Neuronal stem cell (in vitro differentiated cells): ENCODE measurements at regions not wholly inside any gene's neighbourhood (a gene's known extent, or its start where the extent isn't known, plus 50 kb on each side); places are given as distances from the start of the nearest gene placed in this dataset.

Source experiments
- DNase-seq: peaks from one replicate; pipeline ENCODE4 v3.0.0-alpha.2; 2013; ENCODE audit warnings: low spot score
- H2AFZ ChIP-seq: one replicate; pipeline ENCODE4 v1.6.1; 2013; ENCODE audit warnings: mild to moderate bottlenecking, low read length, inconsistent platforms
- H2AK5ac ChIP-seq: 2 replicates; pipeline ENCODE4 v1.6.1; 2013; ENCODE audit warnings: low read depth, mild to moderate bottlenecking, inconsistent platforms, low read length, moderate library complexity, mixed read lengths
- H2BK120ac ChIP-seq: 2 replicates; pipeline ENCODE4 v1.6.1; 2013; ENCODE audit warnings: low read depth, mild to moderate bottlenecking, inconsistent platforms, low read length, moderate library complexity, mixed read lengths
- H2BK12ac ChIP-seq: one replicate; pipeline ENCODE4 v1.6.1; 2013; ENCODE audit warnings: low read length, inconsistent platforms
- H2BK15ac ChIP-seq: 2 replicates; pipeline ENCODE4 v1.6.1; 2013; ENCODE audit warnings: mild to moderate bottlenecking, low read length, inconsistent platforms, mixed read lengths
- H2BK5ac ChIP-seq: one replicate; pipeline ENCODE4 v1.6.1; 2013; ENCODE audit warnings: inconsistent platforms, mild to moderate bottlenecking, low read length, moderate library complexity
- H3K14ac ChIP-seq: one replicate; pipeline ENCODE4 v1.6.1; 2013; ENCODE audit warnings: low read length, inconsistent platforms
- H3K18ac ChIP-seq: 2 replicates; pipeline ENCODE4 v1.6.1; 2013; ENCODE audit warnings: low read length, inconsistent platforms
- H3K23ac ChIP-seq: 2 replicates; pipeline ENCODE4 v1.6.1; 2013; ENCODE audit warnings: low read depth, mild to moderate bottlenecking, mixed read lengths, low read length, inconsistent platforms; ENCODE audit not compliant: poor library complexity
- H3K27ac ChIP-seq: replicated peaks from 3 replicates; pipeline ENCODE4 v1.5.1; 2013; ENCODE audit warnings: low read length, inconsistent platforms
- H3K27me3 ChIP-seq, 3 experiments: 2 replicates each; pipeline ENCODE4 v1.6.1; 2013; ENCODE audit warnings: low read length in 3 of 3, mild to moderate bottlenecking in 2 of 3, inconsistent platforms in 1 of 3, low read depth in 1 of 3, mixed read lengths in 1 of 3, moderate library complexity in 1 of 3; ENCODE audit not compliant: control insufficient read depth in 3 of 3, insufficient read depth in 3 of 3
- H3K36me3 ChIP-seq, 2 donors: replicated peaks in 1 of 2; 2 replicates each; pipeline ENCODE4 v1.6.1; 2013; ENCODE audit warnings: low read length in 2 of 2; ENCODE audit not compliant: control insufficient read depth in 2 of 2, insufficient read depth in 2 of 2
- H3K4ac ChIP-seq: 2 replicates; pipeline ENCODE4 v1.6.1; 2013; ENCODE audit warnings: inconsistent platforms, mild to moderate bottlenecking, low read length, moderate library complexity
- H3K4me1 ChIP-seq, 2 donors: 1 replicate in 1 of 2; 2 replicates in 1 of 2; pipeline ENCODE4 v1.6.1; 2013; ENCODE audit warnings: low read length in 2 of 2, low read depth in 1 of 2; ENCODE audit not compliant: control insufficient read depth in 2 of 2, insufficient read depth in 1 of 2
- H3K4me2 ChIP-seq: one replicate; pipeline ENCODE4 v1.6.1; 2013; ENCODE audit warnings: mild to moderate bottlenecking, low read length, inconsistent platforms; ENCODE audit not compliant: insufficient read depth, poor library complexity, severe bottlenecking
- H3K4me3 ChIP-seq, 2 donors: 2 replicates each; pipeline ENCODE4 v1.5.1; 2013; ENCODE audit warnings: low read length in 2 of 2, mild to moderate bottlenecking in 2 of 2, inconsistent platforms in 1 of 2, moderate library complexity in 1 of 2
- H3K79me1 ChIP-seq: one replicate; pipeline ENCODE4 v1.6.1; 2013; ENCODE audit warnings: low read depth, mild to moderate bottlenecking, inconsistent platforms, low read length, moderate library complexity
- H3K9ac ChIP-seq: one replicate; pipeline ENCODE4 v1.6.1; 2013; ENCODE audit warnings: mild to moderate bottlenecking, low read depth, low read length, inconsistent platforms; ENCODE audit not compliant: poor library complexity
- H3K9me3 ChIP-seq, 2 donors: replicated peaks in 1 of 2; 2 replicates each; pipeline versions ENCODE3 to v1.6.1; 2013; ENCODE audit warnings: low read length in 2 of 2, mild to moderate bottlenecking in 2 of 2, inconsistent platforms in 1 of 2, low read depth in 1 of 2, mixed read lengths in 1 of 2, moderate library complexity in 1 of 2; ENCODE audit not compliant: control insufficient read depth in 2 of 2, insufficient read depth in 1 of 2
- H4K8ac ChIP-seq: one replicate; pipeline ENCODE4 v1.6.1; 2013; ENCODE audit warnings: low read depth, mild to moderate bottlenecking, inconsistent platforms, low read length, moderate library complexity
- H4K91ac ChIP-seq: one replicate; pipeline ENCODE4 v1.6.1; 2013; ENCODE audit warnings: low read length, low read depth, mild to moderate bottlenecking, inconsistent platforms; ENCODE audit not compliant: poor library complexity
- WGBS, 2 donors: extraction: QIAGEN DNeasy Blood & Tissue Kit; methylation state at CpG; one replicate each; pipeline ENCODE4 v1.1.7; 2013; ENCODE audit warnings: missing lambda C conversion rate in 2 of 2, mixed read lengths in 1 of 2; ENCODE audit not compliant: insufficient read length in 2 of 2, insufficient replicate concordance in 1 of 2; ENCODE audit errors: extremely low coverage in 2 of 2; 5-methylcytosine and 5-hydroxymethylcytosine counted together

- no CpG with 5 or more reads among the region's 6 CpGs for WGBS, 2 donors
- no peaks in the 10 kb centered on the region for H3K9me3 ChIP-seq
Measured at GRCh38 chr13:22726726-22727125, 454.1 kb upstream of the SGCG start.

GRCh38 chr13:22735011-22735995, 445.5 kb upstream of the SGCG start:
- no peak overlapping the region for H3K14ac ChIP-seq
- no peak overlapping the region for H2BK15ac ChIP-seq
- no peaks in the 10 kb centered on the region for H3K36me3 ChIP-seq
- H3K4me1 ChIP-seq: no peaks in the 10 kb centered on the region
- H3K79me1 ChIP-seq: no peaks in the 10 kb centered on the region
- no peak overlapping the region for H3K27ac ChIP-seq
- no peak overlapping the region for H3K18ac ChIP-seq
- H2AK5ac ChIP-seq: no peak overlapping the region
- H2BK5ac ChIP-seq: peak overlapping the region; percentile 71
- no peak overlapping the region for H3K4ac ChIP-seq
- no peak overlapping the region for H3K4me3 ChIP-seq
- H2BK120ac ChIP-seq: no peak overlapping the region
- H2AFZ ChIP-seq: no peak overlapping the region
- no peak overlapping the region for H3K23ac ChIP-seq
- no peaks in the 10 kb centered on the region for H3K27me3 ChIP-seq
- no peak overlapping the region for H3K4me2 ChIP-seq
- H3K9me3 ChIP-seq: no peaks in the 10 kb centered on the region
- WGBS, 2 donors: no CpG with 5 or more reads among the region's 24 CpGs
- no peak overlapping the region for H3K9ac ChIP-seq
- H4K91ac ChIP-seq: no peak overlapping the region
- no peak for DNase-seq
- H2BK12ac ChIP-seq: no peak overlapping the region
- no peak overlapping the region for H4K8ac ChIP-seq

More at GRCh38 chr13:22726726-22727125, 454.1 kb upstream of the SGCG start:
- Histone ChIP-seq H4K8ac (no peak overlapping the region), H3K23ac (no peak overlapping the region), H3K36me3 (no peaks in the 10 kb centered on the region), H2BK12ac (no peak overlapping the region), H4K91ac (no peak overlapping the region), H2BK5ac (no peak overlapping the region), H3K4me1 (no peaks in the 10 kb centered on the region), H3K79me1 (no peaks in the 10 kb centered on the region), H3K27me3 (no peaks in the 10 kb centered on the region), H2BK120ac (no peak overlapping the region), H3K4me2 (no peak overlapping the region), H2AK5ac (no peak overlapping the region), H3K27ac (no peak overlapping the region), H2BK15ac (no peak overlapping the region), H3K18ac (no peak overlapping the region), H3K14ac (no peak overlapping the region), H2AFZ (peak overlapping the region; percentile 80), H3K4ac (no peak overlapping the region), H3K9ac (no peak overlapping the region), H3K4me3 (no peak overlapping the region)
- no peak for DNase-seq

DNA sequence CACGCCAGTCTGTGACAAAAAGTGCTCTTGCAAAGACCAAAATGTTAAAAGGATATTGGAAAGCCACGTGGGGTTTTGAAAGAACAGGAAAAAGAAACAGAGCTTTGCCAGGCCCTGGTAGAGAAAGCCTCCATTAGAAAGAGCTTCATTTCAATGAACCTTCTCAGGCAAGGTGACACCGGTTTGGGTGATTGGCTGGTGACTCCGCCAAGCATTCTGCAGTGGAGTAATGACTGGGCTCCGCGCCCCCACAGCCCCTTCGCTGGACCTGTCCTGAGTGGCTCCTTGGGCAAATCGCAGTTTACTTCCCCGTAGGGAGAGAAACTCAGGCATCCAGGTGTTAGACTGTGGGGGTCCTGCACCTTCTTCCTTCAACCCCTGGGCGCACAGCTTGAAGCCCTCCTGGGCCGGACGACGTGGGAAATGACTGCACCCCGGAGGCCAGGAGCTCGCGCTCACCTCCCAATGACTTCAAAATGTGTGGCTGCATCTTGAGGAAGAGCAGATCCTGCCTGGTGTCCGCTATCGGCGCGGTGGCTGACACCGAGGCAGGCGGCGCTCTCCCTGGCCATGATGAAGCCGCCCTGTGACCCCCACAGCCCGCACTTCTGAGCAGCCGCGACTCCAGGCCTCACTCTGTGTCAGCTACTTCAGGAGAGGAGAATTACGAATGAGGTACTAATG, 444.6 kb upstream of the SGCG start:
- Histone ChIP-seq H3K36me3 (no peaks in the 10 kb centered on the region), H2AK5ac (no peak overlapping the region), H4K91ac (no peak overlapping the region), H3K18ac (peak overlapping the region; percentile 68), H3K27me3 (no peaks in the 10 kb centered on the region), H3K4me1 (no peaks in the 10 kb centered on the region), H3K79me1 (no peaks in the 10 kb centered on the region), H2AFZ (peak overlapping the region; percentile 15), H3K4me3 (no peak overlapping the region), H3K14ac (no peak overlapping the region), H4K8ac (no peak overlapping the region), H2BK15ac (peak overlapping the region; percentile 28), H3K23ac (no peak overlapping the region), H3K9me3 (no peaks in the 10 kb centered on the region), H3K4ac (no peak overlapping the region), H2BK5ac (no peak overlapping the region), H2BK120ac (no peak overlapping the region), H3K4me2 (no peak overlapping the region), H3K9ac (no peak overlapping the region), H2BK12ac (peak overlapping the region; percentile 14), H3K27ac (no peak overlapping the region)
- DNase-seq: no peak
- WGBS, 2 donors: no CpG with 5 or more reads among the region's 28 CpGs

DNA sequence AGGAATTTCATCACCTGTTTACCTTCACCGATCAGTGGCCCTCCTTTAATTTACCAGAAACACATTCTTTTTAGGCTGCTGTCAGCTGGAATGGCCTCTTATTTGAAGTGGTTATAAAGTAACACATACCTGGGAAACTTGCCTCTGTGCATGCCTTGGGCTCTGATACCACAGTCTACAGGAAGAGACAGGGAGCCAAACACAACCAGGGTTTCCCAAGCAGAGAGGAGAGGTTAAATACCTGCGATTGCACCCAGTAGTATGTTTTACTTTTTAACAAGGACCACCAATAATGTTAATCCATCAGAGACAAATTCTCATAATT, 444.0 kb upstream of the SGCG start:
- Histone ChIP-seq H3K4me2 (no peak overlapping the region), H3K9me3 (no peaks in the 10 kb centered on the region), H2BK120ac (no peak overlapping the region), H3K4me1 (no peaks in the 10 kb centered on the region), H3K79me1 (no peaks in the 10 kb centered on the region), H3K27ac (no peak overlapping the region), H3K36me3 (no peaks in the 10 kb centered on the region), H3K4ac (no peak overlapping the region), H3K23ac (no peak overlapping the region), H3K14ac (no peak overlapping the region), H2BK15ac (no peak overlapping the region), H2BK12ac (no peak overlapping the region), H3K27me3 (no peaks in the 10 kb centered on the region), H4K91ac (no peak overlapping the region), H3K9ac (no peak overlapping the region), H2BK5ac (no peak overlapping the region), H3K18ac (no peak overlapping the region), H3K4me3 (no peak overlapping the region), H4K8ac (no peak overlapping the region), H2AFZ (no peak overlapping the region), H2AK5ac (no peak overlapping the region)
- no peak for DNase-seq
- WGBS, 2 donors: no CpG with 5 or more reads among the region's 2 CpGs
